Loucy (cell line): ENCODE measurements at regions not wholly inside any gene's neighbourhood (a gene's known extent, or its start where the extent isn't known, plus 50 kb on each side); places are given as distances from the start of the nearest gene placed in this dataset.

Source experiments
- EZH2phosphoT487 ChIP-seq: fragments of 200-600 bp; IDR thresholded peaks from 2 replicates; pipeline ENCODE4 v1.6.1; 2018; ENCODE audit warnings: antibody characterized with exemption, mild to moderate bottlenecking, moderate library complexity, borderline replicate concordance
- TF ChIP-seq, protein P1 (sequence below): fragments of 200-600 bp; sonication (generic); conservative IDR thresholded peaks from 2 replicates; pipeline ENCODE4 v1.5.1; 2014; ENCODE audit warnings: mild to moderate bottlenecking, antibody characterized with exemption, low read length

DNA sequence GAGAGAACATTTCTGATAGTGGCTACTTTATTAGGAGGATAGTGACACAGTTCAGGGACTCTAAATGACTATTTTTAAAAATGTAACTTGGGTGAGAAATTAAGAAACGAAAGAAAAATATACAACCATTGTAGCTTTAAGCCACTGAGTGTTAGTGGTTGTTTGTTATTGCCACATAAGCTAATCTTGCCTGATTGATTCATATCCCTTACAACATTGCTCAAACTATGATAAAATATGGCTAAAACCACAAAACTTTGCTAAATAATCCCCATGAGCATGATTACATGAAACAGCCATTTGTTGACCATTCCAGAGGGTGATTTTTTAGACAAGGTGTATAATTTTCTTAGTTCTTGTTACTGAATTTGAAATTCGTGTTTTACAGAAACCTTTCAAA, 343.4 kb downstream of the SLITRK5 start:
- TF ChIP-seq, protein P1, sequence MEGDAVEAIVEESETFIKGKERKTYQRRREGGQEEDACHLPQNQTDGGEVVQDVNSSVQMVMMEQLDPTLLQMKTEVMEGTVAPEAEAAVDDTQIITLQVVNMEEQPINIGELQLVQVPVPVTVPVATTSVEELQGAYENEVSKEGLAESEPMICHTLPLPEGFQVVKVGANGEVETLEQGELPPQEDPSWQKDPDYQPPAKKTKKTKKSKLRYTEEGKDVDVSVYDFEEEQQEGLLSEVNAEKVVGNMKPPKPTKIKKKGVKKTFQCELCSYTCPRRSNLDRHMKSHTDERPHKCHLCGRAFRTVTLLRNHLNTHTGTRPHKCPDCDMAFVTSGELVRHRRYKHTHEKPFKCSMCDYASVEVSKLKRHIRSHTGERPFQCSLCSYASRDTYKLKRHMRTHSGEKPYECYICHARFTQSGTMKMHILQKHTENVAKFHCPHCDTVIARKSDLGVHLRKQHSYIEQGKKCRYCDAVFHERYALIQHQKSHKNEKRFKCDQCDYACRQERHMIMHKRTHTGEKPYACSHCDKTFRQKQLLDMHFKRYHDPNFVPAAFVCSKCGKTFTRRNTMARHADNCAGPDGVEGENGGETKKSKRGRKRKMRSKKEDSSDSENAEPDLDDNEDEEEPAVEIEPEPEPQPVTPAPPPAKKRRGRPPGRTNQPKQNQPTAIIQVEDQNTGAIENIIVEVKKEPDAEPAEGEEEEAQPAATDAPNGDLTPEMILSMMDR: no peak
- TF ChIP-seq EZH2phosphoT487: no peak
